HEK293T (cell line): ENCODE measurements at regions not wholly inside any gene's neighbourhood (a gene's known extent, or its start where the extent isn't known, plus 50 kb on each side); places are given as distances from the start of the nearest gene placed in this dataset.

Experiments used
- ELF4 ChIP-seq: fragments of 450-650 bp; IDR thresholded peaks from 2 replicates; pipeline ENCODE4 v1.6.1; 2017; ENCODE audit warnings: antibody characterized with exemption
- FOXA1 ChIP-seq: fragments of 450-650 bp; IDR thresholded peaks from 2 replicates; pipeline ENCODE4 v1.6.1; 2016; ENCODE audit warnings: mild to moderate bottlenecking
- L3MBTL2 ChIP-seq: fragments of 450-650 bp; conservative IDR thresholded peaks from 2 replicates; pipeline ENCODE4 v1.6.1; 2016; ENCODE audit warnings: mild to moderate bottlenecking
- SUZ12 ChIP-seq: fragments of 450-650 bp; IDR thresholded peaks from 2 replicates; pipeline ENCODE4 v1.6.1; 2016; ENCODE audit warnings: mild to moderate bottlenecking
- TARDBP ChIP-seq: fragments of 450-650 bp; IDR thresholded peaks from 2 replicates; pipeline ENCODE4 v1.6.1; 2016
- TF ChIP-seq, protein P1 (sequence below): fragments of 450-650 bp; IDR thresholded peaks from 2 replicates; pipeline ENCODE4 v1.6.1; 2016

DNA sequence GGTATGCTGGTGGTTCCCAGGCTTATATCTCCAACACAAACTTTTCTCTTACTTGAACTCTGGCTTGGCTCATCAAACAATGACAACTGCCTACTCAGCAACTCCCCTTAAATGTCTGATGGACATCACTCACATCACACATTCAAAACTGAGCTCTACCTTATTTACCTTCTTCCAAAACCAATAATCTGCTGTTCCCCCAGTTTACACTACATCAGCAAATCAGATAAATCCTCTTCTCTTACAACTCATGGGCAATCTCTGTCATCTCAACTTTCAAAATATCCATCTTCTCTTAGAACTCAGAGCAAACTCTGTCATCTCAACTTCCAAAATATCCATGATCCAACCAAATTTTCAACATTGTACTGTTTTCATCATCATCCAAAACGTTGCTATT is 2347.9 kb upstream of the ACO1 start:
- no peak for TF ChIP-seq L3MBTL2
- no peak for TF ChIP-seq ELF4
- TF ChIP-seq FOXA1, result no peak
- TF ChIP-seq TARDBP, result no peak
- no peak for TF ChIP-seq SUZ12
- TF ChIP-seq, protein P1, sequence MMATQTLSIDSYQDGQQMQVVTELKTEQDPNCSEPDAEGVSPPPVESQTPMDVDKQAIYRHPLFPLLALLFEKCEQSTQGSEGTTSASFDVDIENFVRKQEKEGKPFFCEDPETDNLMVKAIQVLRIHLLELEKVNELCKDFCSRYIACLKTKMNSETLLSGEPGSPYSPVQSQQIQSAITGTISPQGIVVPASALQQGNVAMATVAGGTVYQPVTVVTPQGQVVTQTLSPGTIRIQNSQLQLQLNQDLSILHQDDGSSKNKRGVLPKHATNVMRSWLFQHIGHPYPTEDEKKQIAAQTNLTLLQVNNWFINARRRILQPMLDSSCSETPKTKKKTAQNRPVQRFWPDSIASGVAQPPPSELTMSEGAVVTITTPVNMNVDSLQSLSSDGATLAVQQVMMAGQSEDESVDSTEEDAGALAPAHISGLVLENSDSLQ, result no peak
